Daoy (cell line): ENCODE measurements at regions not wholly inside any gene's neighbourhood (a gene's known extent, or its start where the extent isn't known, plus 50 kb on each side); places are given as distances from the start of the nearest gene placed in this dataset.

Source experiments
- DNase-seq: peaks from one replicate; pipeline ENCODE4 v3.0.0-alpha.2; 2015; ENCODE audit warnings: low read depth

DNA sequence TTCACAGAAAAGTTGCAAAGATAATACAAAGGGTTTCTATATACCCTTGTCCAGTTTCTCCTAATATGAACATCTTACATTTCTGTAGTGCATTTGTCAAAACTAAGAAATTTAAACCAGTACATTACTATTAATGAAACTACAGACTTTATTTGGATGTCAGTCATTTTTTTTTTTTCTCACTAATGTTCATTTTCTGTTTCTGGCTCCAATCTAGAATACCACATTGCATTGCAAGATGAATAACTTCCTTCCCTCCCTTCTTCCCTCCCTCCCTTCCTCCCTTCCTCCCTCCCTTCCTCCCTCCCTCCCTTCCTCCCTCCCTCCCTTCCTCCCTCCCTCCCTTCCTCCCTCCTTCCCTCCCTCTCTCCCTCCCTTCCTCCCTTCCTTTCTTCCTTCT is 509.2 kb upstream of the MCTP2 start:
- no peak for DNase-seq

DNA sequence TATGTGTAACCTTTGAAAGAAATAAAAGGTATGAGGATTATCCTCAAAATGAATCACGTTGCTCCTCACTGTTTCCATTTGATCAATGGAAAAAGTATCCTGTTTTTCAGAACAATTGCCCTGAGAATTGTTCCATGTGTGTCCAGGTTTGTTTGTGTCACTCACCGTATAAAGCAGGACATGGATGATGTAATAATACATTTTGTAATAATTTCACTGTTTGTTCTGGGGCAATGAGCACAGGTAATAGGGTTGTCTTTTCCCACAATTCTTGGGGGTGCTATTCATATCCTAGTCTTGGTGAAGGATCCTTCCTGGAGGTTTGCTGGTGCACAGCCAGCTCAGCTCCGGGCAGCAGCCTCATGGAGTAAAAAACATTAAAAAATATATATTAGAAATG is 510.8 kb upstream of the MCTP2 start:
- no peak for DNase-seq

GRCh38 chr15:93719921-93720351 is 511.4 kb upstream of the MCTP2 start:
- DNase-seq = peak; percentile 74

GRCh38 chr15:93716615-93717231 is 514.6 kb upstream of the MCTP2 start:
- no peak for DNase-seq

DNA sequence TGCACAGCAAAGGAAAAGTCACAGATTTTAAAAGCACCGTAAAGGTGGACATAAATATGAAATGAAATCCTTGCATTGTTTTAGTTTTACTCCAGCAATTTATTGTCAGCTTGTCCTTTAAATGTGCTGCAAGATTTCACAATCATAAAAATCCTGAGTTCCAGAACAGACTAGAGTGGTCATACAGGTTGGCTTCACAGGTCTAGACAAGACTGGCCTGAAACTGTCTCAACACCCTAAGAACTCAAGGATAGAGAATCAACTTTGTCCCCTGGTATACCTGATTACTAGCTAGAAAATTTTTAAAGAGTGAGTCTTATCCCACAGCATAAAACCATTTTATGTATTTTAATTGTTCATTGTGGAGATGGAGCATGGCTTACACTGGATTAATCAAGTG is 521.7 kb upstream of the MCTP2 start:
- no peak for DNase-seq

DNA sequence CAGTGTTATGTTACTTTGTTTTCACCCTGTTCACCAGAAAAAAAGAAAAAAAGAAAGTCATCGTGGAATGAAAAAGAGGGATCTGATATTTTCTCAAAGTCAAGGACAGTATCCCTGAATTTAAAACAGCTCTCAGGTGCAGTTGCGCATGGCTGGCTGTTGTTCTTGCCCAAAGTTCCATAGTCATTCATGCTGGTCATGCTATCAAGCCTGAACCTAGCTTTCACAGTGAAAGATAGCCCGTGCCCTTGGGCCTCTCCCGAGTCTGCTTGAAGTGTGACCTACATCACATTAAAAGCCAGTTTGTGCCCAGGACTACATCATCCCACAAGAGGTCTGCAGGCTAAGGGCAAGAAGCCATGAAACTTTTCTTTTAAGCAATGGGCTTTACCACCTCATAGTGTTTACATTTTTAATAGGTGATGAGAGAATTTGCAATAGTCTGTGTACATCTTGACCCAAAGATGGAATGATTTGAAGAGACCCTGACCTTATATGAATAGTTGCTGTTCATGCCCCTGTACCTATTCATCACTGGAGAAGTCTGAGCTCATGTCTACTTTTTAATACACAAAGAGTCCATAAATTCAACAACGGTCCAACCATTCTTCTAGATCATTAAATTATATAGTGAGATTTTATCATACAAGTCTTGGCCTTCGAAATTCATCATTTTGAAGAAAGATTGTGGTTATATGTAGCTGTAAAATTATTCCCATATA is 522.5 kb upstream of the MCTP2 start:
- no peak for DNase-seq

GRCh38 chr15:93707751-93708150 is 523.6 kb upstream of the MCTP2 start:
- DNase-seq = no peak

DNA sequence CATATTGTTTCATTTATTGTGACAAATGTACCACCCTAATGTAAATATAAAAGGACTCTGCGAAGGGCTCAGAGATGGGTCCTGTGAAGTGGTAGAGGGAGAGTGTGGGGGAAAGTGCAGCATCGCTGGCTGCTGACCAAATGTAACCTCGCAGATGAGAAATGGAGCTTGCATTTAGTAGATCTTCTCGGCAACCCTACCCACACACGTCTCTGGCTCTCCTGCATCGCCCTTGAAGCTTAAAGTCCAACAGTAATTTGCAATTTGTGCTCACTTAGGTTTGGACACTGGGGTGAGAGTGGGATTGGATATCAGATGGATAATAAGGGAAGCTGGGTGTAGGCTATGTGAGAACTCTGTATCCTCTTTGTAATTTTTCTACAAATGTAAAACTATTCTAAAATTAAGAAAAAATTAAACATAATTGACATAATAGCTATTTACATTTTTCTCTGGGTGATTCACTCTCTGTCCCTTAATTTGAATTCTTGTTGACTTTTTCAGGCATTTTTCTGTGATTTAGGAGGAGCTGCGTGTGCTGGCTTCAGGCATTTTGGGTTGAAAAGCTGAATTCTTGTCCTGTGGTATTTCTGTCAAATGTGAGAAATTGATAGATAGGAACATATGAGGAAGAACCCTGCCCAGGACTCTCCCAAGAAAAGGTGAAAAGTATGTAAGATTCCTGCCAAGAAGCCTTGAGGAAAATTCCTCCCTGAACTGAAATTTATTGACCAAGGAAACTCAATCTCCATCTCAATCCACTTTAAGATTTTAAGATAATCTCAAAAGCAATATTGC is 524.7 kb upstream of the MCTP2 start:
- no peak for DNase-seq

DNA sequence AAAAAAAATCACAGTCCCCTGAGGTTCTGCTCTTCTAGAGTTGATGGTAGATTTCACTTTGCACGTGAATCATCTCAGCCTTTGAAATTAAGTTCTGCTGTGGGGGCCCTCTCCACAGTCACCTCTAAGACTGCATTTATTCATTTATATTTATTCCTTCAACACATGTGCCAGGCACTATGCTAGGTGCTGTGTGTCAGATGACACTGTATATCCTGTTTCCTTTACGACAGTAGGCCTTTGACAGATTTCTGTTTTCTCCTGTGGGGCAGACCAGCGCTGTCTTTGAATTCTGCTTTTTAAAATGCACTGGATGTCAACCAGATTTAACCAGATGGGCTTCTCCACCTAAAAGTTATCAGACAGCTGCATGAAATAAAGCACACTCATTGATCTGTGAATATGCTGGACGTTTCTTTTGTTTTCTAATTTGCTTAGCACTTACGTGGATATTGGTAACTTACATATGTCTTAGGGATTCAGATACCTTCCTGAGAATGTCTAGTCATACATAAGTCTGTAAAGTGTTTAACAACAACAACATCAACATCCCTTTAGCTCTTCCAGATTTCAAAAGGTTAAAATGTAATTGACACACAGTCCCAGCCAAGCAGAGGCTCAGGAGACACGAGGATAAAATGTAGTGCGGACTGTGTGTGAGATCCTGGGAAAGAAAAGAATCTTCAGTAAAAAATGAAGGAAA is 525.5 kb upstream of the MCTP2 start:
- DNase-seq = no peak

- peak; percentile 48 for DNase-seq
Observed at GRCh38 chr15:93703092-93703739, 528.1 kb upstream of the MCTP2 start.

DNA sequence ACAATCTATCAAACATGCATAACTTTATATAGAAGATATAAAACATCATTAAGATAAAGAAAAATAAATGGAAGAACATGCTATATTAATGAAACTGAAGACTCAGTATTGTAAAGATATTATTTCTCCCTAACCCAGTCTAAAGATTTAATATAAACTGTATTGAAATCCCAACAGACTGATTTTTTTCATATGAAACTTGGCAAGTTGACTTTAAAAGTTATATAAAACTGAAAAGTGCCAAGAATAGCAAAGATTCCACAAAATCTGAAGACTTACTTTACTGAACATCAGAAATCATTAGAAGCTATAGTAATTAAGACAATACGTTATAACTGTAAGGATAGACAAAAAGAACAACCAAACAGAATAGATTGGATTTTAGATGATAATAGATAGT is 531.3 kb upstream of the MCTP2 start:
- no peak for DNase-seq

DNA sequence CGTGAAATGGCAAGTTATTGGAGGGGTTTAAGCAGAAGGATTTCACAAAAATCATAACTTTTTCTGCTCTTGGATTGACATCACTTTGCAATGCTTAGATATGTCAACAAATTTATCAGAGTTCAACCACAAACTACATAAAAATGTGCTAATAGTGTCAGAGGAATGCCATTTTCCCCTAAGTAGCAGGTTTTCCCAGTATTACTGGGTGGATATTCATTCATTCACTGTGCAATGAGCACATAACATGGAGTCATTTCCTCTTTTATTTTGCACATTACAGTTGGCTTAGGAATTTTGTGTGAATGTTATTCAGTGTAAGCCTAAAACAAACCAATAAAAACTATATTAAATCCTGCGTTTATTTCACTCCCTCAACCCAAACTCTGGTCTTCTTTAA is 537.3 kb upstream of the MCTP2 start:
- DNase-seq = no peak

DNA sequence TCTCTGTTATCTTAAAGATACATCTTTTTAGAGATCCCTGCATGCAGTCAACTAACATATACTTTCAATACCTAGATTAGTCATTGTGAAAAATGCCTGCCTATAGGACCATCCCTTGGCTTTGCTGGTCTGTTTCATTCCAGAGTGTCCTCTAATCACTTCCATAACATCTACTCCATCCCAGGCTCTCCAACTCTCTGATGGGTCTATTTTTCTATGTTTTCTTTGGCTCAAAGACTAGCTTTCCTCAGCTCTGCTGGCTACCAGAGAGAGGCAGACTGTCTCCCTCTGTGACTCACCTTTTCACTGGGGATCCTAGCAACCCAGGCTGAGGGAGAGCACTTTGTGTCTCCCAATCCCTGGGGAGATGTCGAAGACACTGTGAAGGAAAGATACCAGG is 547.7 kb upstream of the MCTP2 start:
- DNase-seq = no peak

DNA sequence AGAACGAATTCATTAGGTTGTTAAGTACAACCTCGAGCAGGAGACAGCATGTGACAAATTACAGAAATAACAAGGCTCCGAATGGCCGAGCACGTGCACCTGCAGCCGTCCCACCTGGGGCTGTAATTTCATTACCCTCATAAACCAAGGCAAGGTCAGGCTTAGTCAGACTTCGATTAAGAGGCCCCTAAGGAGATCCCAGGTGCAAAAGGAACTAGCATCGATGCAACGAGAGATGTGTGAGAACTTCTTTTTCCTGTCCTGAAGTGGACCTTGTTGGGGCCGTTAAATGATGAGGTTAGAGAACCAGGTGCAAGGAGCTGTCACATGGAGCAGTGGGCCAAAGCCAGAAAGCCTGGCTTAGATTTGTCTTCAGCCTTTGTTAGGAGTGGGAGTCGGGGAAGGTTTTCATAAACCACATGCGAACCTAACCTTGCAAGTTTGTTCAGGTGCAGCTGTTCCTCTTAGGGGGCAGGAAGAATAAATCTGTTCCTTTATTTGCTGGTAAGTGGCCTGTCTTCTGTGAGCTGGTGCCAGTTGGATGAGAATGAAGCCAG is 559.9 kb upstream of the MCTP2 start:
- DNase-seq = no peak

GRCh38 chr15:93670931-93671330 is 560.4 kb upstream of the MCTP2 start:
- no peak for DNase-seq

GRCh38 chr15:93664213-93664956 is 567.0 kb upstream of the MCTP2 start:
- DNase-seq = no peak

- DNase-seq = no peak
Observed at GRCh38 chr15:93662162-93662885, 569.0 kb upstream of the MCTP2 start.

GRCh38 chr15:93658026-93658816 is 569.2 kb upstream of the RGMA start:
- peak; percentile 3 for DNase-seq

DNA sequence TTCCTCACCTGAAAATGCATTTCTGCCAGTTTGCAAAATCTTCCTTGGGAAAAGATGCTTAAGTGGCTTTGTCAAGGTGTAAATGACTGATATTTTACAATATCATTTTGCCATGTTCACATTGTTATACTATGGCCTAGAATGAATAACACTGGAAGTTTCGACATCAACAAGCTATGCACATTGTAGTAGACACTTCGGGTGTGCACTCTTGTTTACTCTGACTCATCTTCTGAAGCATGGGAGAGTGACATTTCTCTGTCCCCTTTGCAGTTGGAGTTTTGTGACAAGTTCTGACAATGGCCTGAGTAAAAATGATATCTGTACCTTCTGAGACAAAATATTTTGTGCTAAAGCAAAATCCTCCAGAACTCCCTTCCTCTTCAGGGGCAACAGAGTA is 567.0 kb upstream of the RGMA start:
- DNase-seq = no peak
